ENCODE measurements at regions not wholly inside any gene's neighbourhood (a gene's known extent, or its start where the extent isn't known, plus 50 kb on each side); places are given as distances from the start of the nearest gene placed in this dataset.
A peak's percentile ranks its signal among the peaks of the same experiment; 100 is the strongest.
"Not testable (repeated sequence)": the region's sequence is repeated elsewhere in the genome, so short reads cannot be mapped to it uniquely, and the experiment has no call there.

DNA sequence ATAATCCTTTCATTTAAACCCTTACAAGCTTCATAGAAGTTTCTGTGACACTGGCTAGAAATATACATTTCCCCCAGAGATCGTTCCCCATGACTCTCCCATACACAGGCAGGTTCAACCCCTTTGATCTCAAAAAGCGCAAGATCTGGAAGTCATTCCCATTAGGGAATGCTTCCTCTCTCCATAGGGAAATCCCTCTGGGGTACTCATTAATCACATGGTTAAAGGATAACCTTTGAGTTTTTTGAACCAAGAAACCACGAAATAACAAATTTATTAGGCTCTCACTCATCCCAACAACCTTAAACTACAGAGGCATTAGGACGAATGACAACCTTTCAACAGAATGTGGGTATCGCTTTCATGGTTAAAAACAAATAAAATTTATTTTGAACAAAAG is 211.9 kb upstream of the PRICKLE2 start:
- no peak for DNase-seq (ENCODE audit: low spot score)

DNA sequence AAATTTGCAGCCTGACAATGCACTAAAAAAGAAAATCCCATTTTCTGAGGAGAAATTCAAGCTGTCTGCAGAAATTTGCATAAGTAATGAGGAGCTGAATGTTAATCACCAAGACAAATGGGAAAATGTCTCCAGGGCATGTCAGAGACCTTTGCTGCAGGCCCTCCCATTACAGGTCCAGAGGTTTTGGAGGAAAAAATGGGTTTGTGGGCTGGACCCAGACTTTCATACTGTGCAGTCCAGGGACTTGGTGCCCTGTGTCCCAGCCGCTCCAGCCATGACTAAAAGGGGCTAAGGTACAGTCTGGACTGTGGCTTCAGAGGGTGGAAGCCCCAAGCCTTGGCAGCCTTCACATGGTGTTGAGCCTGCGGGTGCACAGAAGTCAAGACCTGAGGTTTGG is 209.8 kb upstream of the PRICKLE2 start:
- not testable (repeated sequence) for DNase-seq (ENCODE audit: low spot score)

DNA sequence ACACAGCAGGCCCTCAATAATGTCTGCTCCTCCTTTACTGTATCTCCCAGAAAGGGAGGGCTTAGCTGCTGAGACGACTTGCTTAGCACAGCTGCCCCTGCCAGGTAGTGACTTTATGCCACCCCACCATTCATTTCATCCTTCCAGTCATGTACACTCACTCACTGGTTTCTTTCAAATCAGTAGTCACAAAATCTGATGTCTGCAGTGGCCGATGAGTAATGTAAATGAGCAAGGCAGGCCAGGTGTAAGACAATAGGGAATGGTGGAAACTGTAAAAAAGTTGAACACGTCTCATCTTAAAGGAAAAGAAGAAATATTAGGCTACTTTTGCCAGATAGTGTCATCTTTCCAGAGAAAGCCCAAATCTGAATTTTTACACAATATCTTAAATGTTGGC is 207.6 kb upstream of the PRICKLE2 start:
- no peak for DNase-seq (ENCODE audit: low spot score)

DNA sequence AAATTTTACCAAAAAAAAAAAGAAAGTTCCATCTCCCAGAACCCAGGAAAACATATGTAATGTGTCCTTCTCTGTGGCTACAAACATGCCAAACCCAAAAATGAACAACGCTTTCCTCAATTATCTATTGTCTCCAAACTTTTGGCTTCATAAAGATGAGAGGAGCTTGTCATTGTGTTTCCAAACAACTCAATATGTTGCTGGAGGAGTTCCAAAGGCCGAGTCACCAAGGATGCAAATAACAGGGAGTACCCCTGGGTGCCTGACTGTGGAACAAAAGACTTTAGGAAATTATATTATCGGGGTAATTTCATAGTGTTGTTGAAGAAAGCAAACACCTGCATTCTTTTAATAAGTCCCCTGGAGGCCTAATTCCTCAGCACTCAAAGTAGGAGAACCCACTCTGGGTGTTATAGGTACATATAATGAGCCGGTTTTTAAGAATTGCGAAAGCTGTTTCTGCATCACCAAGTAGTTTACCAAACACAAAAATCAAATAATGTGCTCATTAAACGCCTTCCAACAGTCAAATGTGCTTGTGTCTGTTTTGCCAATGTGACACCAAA is 206.3 kb upstream of the PRICKLE2 start:
- DNase-seq (ENCODE audit: low spot score), result no peak

DNA sequence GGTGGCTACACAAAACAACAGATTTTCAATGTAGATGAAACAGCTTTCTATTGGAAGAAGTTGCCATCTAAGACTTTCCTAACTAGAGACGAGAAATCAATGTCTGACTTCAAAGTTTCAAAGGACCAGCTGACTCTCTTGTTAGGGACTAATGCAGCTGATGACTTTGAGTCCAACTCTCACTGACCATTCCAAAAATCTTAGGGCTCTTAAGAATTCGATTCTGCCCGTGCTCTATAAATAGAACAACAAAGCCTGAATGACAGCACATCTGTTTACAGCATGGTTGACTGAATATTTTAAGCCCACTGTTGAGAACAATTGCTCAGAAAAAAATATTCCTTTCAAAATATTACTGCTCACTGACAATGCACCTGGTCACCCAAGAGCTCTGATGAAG is 202.4 kb upstream of the PRICKLE2 start:
- DNase-seq (ENCODE audit: low spot score), result no peak

DNA sequence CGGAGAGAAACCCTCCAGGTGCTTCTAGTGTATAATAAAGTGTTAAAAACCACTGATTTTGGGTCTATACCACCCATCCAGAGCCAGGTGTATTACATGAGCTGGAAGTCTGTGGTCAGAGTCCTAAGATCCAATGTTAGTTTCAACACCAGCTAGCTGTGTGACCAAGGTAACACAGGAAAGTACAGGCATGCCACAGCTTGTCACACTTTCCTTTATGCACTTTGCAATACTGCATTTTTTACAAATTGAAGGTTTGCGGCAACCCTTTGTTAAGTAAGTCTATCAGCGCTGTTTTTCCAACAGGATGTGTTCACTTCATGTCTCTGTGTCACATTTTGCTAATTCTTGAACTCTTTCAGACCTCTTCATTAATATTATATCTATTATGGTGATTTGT is 201.3 kb upstream of the PRICKLE2 start:
- DNase-seq (ENCODE audit: low spot score), result no peak

DNA sequence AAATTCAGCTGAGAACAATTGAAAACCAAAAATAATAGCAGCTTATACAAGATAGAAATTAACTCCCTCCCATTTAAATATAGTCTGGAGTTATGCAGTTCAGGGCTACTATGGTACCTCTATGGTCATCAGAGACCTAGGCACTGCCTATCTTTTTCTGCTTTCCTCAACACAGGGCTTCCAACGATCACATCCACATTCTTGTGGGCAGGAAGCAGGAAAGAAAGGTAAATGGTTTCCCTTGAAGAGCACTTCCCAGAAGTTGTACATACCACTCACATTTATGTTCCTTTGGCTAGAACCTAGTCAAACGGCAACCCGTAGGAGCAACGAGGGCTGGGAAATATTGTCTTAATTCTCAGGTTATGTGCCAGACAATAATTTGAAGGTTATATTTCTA is 197.7 kb upstream of the PRICKLE2 start:
- DNase-seq (ENCODE audit: low spot score), result no peak

DNA sequence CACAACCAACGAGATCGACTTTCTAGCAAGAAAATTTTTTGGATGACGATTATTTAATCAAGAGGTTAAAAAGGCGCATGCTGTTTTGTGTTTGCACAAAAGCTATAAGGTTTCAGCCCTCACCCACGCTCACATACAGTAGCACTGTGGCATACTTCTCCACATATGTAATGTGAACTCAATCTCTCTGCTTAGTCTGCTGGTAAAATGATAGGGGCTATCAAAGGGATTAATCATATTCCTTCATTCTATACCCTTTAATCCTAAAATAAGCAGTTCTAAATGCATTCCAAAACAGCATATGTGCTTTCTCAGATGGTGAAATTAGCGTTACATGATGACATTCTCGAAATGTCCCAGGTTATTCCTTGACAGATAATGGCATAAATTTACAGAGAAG is 196.9 kb upstream of the PRICKLE2 start:
- DNase-seq (ENCODE audit: low spot score), result no peak

DNA sequence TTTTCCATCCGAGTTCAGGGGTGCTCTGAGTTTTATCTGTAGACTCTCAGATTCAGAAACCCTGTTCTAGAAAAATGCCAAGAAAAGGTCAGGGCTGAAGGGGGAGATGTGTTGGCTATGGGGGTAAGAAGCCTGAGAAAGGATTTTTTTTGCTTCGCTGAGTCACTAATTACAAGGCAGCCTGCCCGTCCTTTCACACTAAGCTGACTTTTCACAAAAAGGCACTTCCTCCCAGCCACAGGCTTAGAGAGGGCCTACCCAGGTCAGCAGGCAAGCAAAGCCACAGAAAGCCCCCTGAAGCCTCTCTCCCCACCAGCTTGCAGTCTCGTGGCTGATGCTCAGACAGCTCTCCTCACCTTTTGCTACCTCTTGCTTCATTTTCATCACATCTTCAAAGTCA is 192.6 kb upstream of the PRICKLE2 start:
- peak; percentile 44 for DNase-seq (ENCODE audit: low spot score)

DNA sequence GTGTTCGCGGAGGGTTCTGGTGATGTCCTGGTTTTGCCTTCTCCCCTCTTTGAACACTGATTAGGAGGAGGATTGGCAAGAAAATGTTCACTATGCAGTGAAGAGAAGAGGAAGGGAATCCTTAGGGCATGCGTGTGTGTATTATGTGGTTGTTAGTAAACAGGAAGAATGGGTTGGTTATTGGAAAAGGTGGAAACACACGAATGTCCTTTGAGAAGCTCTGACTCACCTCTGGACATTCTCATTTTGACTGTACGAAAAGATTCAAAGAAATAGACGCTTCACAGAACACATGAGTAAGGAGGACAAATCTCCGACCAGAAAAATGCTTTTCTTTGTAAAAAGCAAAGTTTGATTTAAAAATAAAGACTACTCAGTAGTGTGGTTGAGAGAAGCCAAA is 188.8 kb upstream of the PRICKLE2 start:
- no peak for DNase-seq (ENCODE audit: low spot score)

DNA sequence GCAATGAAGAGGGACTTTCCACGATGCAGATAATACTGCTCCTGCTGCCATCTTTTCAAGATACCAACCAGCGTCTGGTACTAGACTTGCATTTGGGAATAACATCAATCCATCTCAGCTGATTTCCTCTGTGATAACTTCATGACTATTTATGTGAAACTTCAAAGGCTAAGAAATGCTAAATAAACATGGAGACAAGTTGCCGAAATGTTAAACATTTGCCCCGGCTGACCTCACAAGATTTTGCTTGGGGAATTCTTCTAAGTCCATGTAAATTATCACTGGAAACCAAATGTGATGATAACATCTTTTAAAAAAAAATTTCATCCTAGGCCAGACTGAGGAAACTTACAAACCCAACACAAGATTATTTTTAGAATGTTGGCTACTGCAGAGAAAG is 185.8 kb upstream of the PRICKLE2 start:
- DNase-seq (ENCODE audit: low spot score), result no peak

DNA sequence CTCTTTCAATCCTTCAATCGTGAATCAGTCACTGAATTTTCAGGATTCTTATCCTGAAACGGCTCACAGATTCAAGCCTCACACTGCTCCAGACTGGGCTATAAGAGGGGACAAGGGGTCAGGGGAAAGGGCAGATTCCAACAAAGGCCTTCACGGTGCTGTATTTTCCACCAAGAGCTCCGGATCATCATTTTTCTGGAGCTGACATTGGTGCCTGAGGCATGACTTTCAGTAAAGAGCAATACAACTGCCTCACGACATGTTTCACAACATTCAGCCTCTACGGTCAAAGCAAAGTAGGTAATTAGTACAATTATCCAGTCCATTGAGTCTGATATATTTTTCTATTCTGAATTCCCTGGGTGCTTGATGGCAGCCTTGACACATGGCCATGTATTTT is 185.0 kb upstream of the PRICKLE2 start:
- DNase-seq (ENCODE audit: low spot score), result no peak

DNA sequence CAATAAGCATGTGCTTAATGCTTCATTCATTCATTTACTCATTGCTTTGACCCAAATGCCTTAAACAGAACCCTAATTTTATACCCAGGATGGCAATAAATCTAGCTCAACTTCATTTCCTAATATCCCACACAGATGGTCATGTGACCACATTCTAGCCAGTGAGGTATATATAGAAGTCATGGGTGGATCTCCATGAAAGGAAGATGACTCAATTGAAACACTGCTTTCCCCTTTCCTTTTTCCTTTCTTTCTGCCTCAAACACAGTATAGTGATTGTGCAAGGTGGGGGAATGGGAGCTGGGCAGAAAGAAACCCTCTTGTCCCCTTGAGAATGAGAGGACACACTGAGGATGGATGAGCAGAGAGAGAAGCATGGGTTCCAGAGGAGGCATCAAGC is 183.5 kb upstream of the PRICKLE2 start:
- peak; percentile 8 for DNase-seq (ENCODE audit: low spot score)

DNA sequence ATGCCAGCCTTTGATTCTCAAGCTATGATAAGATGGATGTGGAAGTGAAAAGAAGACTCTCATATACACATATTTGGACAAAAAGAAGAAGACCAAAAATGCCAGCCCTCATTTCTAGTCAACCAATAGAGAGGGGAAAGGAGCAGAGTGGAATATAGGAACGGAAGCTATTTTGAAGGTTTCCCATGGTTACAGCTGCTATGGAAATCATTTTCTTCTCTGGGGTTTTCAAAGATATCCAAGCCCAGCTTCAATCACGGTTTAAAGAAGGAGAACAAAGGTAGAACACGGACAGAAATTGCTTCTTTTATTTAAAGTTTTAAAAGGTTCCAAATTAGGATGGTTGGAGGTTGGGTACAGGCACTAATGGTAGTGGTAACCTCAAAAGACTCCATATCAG is 181.0 kb upstream of the PRICKLE2 start:
- DNase-seq (ENCODE audit: low spot score), result no peak

DNA sequence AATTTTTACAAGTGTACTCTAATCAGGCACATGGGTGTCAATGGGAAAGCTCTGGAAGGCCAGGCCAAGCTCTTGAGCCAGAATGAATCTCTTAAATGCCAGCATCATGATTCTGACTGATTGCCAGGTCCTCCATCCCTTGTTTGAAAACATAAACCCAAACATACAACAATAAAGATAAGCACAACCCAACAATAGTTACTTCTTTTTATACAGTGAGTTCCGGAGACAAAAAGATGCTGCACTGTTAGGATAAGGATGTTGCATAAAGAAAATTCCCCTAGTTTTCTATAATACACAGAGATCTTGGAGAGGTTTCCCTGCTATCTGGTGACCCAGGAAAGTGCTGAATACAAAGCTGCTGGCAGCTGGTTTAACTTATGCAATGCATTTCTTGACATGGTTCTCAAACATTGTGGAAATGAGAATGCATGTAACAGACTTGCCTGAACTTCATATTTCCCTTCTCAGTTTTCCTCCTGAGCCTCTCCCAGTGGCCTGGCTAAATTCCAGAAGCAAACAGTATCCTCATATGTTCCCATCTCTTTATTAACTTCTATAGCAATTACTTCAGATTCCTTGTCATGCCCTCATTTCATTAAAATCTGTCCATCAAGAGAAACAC is 180.1 kb upstream of the PRICKLE2 start:
- no peak for DNase-seq (ENCODE audit: low spot score)

DNA sequence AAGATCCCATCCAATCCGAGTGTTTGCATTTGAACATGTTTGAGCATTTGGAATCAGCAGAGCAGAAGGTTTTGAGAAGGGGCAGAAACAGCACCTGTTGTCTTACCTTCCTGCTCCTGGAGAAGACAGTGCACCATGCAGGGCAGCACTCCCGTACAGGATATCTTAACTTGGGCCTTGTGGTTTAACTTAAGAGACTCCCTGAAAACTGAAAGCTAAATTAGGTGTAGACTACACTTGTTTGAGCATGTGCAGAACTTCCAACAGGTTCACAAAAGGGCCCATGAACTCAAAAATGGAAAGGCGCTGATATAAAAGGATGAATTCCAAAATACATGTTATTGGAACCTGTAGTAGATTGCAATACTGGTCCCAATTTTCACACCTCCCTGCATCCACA is 175.4 kb upstream of the PRICKLE2 start:
- DNase-seq (ENCODE audit: low spot score), result no peak

DNA sequence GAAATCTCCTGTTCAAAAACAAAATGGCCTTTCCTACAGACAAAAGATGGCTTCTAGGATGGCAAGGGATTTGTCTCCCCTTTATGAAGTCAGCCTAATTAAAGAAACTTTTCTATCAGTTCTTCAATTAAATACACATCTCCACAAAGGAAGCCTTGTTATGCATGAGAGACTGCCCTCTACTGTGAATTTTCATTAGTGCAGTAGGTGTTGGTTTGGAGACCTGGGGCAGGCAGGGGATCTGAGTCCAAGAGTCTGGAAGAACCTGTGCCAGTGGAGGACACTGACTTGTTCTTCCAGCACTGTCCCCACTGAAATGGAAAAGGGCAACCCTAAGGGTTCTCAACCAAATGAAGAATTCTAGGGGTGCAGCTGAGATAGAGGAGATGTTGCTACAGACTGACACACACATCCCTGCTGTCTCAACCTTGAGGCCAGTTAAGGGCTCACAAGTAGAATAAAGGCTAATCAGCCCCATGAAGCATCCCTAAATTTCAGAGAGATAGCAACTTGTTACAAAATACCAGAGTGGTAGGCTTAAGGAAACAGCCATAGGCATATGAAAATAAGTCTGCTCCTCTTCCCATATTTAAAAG is 174.0 kb upstream of the PRICKLE2 start:
- DNase-seq (ENCODE audit: low spot score), result peak; percentile 75

DNA sequence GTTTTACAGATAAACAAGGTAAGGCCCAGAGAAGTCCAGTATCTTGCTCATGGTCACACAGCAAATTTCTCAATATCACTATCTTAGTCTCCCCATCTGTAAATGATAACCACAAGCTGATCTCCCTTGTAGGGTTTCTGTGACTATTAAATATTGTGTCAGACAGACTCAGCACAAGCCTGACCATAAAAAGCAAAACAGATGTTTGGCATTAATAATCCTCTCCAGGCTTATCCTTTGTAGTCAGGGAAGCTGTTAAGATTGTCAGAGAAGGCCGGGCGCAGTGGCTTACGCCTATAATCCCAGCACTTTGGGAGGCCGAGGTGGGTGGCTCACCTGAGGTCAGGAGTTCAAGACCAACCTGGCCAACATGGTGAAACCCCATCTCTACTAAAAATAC is 173.2 kb upstream of the PRICKLE2 start:
- DNase-seq (ENCODE audit: low spot score), result peak; percentile 77

DNA sequence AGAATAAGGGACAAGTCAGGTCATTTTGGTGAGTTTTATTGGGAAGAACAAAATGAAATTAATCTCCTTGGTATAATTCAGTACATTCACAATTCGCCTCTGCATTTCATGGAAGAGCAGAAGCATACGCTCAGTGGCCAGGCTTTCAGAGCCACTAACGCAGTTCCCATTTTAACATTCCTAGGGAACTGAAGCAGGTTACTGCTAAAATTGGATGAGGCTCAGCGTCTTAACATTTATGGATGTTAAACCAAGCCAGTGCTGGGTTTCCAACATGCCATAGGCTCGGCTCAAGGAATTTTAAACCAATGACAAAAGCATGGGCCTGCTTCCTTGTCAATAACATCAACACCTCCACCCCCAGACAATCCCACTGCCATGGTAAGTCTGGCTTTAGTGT is 172.7 kb upstream of the PRICKLE2 start:
- DNase-seq (ENCODE audit: low spot score), result no peak

DNA sequence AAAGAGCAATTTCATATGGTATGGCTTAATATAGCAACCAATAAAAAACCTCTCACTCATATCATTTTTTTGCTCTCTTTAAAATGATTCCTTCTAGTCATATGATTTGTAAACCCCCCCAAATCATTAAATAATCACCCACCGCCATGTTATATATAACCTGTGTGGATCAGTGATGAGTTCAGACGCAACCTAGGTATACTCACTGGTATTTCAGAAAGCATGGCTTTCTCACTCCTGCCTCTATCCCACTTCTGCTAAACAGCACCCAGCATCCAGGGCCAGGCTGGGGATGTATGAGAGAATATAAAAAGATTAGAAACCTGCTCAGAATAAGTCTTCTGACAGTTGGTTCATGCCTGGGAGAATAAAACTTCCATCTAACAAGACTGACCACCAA is 172.3 kb upstream of the PRICKLE2 start:
- no peak for DNase-seq (ENCODE audit: low spot score)

DNA sequence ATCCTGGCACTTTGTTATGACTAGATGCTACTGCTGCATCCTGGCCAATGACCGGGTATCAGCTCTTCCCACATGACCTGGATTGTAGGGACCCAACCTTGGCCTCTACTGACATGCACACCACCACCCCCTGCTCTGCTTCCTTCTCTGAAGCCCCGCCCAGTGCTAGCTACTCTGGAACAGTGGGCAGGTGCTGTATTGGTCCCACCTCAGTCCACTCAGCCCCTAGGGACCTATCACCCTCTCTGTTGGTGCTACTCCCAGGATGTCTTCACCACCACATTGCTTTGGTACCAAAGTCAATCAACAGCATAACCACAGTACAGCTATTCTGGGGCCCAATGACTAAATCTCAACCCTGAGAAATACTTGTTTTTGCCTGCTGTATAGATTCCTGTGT is 170.2 kb upstream of the PRICKLE2 start:
- no peak for DNase-seq (ENCODE audit: low spot score)

DNA sequence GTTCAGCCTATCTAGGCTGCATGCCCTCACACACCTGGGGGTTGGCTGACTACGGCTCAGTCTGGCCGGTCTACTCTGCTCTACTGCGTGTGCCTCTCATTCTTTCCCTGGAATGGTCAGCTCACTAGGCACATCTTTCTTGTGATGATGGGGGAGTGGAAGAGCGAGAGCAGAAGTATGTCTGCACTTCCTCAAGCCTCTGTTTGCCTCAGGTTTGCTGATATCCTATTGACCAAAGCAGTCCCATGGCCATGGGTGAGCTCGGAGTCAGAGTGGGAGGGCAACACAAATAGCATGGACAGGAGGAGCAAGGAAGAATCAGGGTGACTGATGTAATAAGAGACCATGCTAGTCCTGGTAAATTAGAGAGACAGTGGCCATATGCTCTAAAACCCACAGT is 167.9 kb upstream of the PRICKLE2 start:
- no peak for DNase-seq (ENCODE audit: low spot score)

DNA sequence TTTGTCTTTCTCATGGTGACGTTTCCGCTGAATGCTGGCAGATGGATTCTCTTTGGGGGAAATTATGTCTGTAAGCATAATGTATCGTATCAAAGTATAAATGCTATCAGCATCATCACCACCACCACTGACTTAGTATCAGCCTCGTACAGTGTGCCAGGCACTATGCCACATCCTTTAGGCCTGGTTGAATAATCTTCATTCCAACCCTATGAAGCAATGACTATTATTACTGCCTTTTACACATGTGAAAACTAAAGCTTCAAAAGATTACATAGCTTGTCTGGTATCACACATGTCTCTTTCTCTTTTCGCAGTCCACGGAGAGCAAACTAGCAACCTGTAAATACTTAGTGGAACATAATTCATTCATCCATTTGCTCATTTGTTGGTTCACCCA is 166.7 kb upstream of the PRICKLE2 start:
- DNase-seq (ENCODE audit: low spot score), result peak; percentile 8

DNA sequence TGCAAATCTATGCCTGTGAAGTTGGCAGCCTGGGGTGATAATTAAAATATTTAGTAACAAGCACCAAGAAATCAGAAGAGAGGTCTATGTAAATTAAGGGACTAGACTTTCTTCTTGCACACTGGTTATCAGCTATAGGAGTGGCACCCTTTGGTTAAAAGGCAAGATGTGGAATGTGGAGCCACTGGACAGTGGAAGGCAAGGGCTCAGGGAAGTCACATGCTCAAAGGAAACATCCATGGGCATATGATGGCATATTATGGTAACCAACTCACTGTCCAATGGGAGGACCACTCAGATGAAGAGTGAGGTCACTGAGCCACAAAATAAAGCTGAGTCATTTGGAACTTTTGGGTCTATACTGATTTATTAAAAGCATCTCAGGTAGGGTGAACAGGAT is 165.6 kb upstream of the PRICKLE2 start:
- DNase-seq (ENCODE audit: low spot score), result no peak

All from GM03348 (cell line).